PC-9 (cell line): ENCODE measurements at regions not wholly inside any gene's neighbourhood (a gene's known extent, or its start where the extent isn't known, plus 50 kb on each side); places are given as distances from the start of the nearest gene placed in this dataset.

Experiments used
- CTCF ChIP-seq: fragments of 200-600 bp; sonication (generic); conservative IDR thresholded peaks from 2 replicates; pipeline ENCODE4 v1.6.1; 2017; ENCODE audit warnings: mixed run types, antibody characterized with exemption, mild to moderate bottlenecking, moderate library complexity
- EZH2 ChIP-seq: fragments of 200-600 bp; sonication (generic); IDR thresholded peaks from 2 replicates; pipeline ENCODE4 v1.8.0; 2017; ENCODE audit warnings: antibody characterized with exemption, low read depth

DNA sequence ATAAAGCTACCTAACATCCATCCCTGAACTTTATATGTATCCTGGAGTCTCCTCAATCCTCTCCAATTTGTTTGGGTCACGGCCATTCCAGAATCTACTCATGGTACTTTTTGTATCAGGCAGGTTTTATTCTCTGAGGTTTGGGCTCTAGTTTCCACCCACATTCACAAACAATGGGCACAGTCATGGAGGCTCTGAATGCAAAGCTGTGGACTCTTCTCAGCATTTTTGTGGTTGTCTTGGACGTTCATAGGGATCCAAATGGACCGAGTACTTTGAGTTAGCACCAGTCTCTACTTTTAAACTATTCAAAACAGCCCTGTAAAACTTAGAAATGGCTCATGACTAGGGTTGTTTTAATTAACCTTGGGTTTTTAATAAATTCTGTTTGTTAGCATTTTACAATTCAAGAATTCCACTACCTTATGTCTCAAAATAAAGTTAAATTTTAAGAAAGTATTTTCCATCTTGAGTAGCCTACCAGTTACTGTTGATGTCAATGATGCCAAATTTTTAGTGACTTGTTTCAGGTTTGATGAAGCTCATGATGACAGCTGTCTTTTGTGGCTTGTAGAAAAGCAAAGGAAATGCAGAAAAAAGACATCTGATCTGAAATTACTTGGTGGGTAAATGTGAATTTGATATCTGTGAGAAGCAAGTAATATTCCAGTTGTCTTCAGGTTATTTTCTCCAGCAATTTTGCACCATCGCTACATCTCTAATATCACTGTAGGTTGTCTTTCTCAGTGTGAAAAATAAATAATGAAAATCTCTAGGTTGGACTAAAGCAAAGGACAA lies 275.7 kb upstream of the THBS1 start:
- TF ChIP-seq CTCF (no peak), EZH2 (no peak)
